ENCODE measurements at regions not wholly inside any gene's neighbourhood (a gene's known extent, or its start where the extent isn't known, plus 50 kb on each side); places are given as distances from the start of the nearest gene placed in this dataset.

GRCh38 chr16:9503251-9503984 lies 412.0 kb downstream of the HAPSTR1 start:
- POLR2A ChIA-PET, result no interaction called here
- ATAC-seq, result no peak

More at GRCh38 chr16:9503251-9503984, 412.0 kb downstream of the HAPSTR1 start:
- DNase-seq (ENCODE audit: low spot score), result no peak
- Mint-ChIP-seq H3K36me3 (peaks cover 5% of the 10 kb centered on the region), H3K27ac (0 out of 2 replicates have a peak overlapping the region, but pooled peaks have one; percentile 9), H3K27me3 (ENCODE audit: low read depth) (no peaks in the 10 kb centered on the region; the same call in 1 of the 2 replicates), H3K9me3 (peaks cover 24% of the 10 kb centered on the region), H3K4me1 (peaks cover 38% of the 10 kb centered on the region), H3K4me3 (no peak overlapping the region)
- TF ChIP-seq MXD4 (CRISPR knock-in tag; IDR thresholded peaks at IDR 0.05; ENCODE audit: borderline replicate concordance) (no peak), NFYB (CRISPR knock-in tag; conservative IDR thresholded peaks at IDR 0.05; ENCODE audit: low read depth) (no peak), SP1 (CRISPR knock-in tag; conservative IDR thresholded peaks at IDR 0.05) (no peak), IRF2 (CRISPR knock-in tag; IDR thresholded peaks at IDR 0.05; ENCODE audit: borderline replicate concordance, low read depth) (no peak), FOXK1 (CRISPR knock-in tag; IDR thresholded peaks at IDR 0.05) (no peak), ZNF281 (CRISPR knock-in tag; IDR thresholded peaks at IDR 0.05) (no peak), TCF7 (CRISPR knock-in tag; IDR thresholded peaks at IDR 0.05; ENCODE audit: low read depth) (no peak), STAT6 (CRISPR knock-in tag; conservative IDR thresholded peaks at IDR 0.05; ENCODE audit: low read depth) (no peak), ZBTB43 (CRISPR knock-in tag; IDR thresholded peaks at IDR 0.05) (no peak), ZNF423 (CRISPR knock-in tag; IDR thresholded peaks at IDR 0.05) (no peak), E2F4 (CRISPR knock-in tag; IDR thresholded peaks at IDR 0.05; ENCODE audit: borderline replicate concordance, low read depth) (no peak), ZNF138 (CRISPR knock-in tag; conservative IDR thresholded peaks at IDR 0.05) (no peak), ATF1 (CRISPR knock-in tag; IDR thresholded peaks at IDR 0.05) (no peak), ARID4B (CRISPR knock-in tag; IDR thresholded peaks at IDR 0.05; ENCODE audit: borderline replicate concordance) (no peak), ERG (CRISPR knock-in tag; IDR thresholded peaks at IDR 0.05) (no peak), SOX15 (CRISPR knock-in tag; IDR thresholded peaks at IDR 0.05) (no peak), ZNF232 (CRISPR knock-in tag; IDR thresholded peaks at IDR 0.05) (no peak)
- CTCF ChIA-PET, result no interaction called here

Data from WTC11 (cell line).